Tibial artery (tissue), 4 donors: ENCODE measurements at regions not wholly inside any gene's neighbourhood (a gene's known extent, or its start where the extent isn't known, plus 50 kb on each side); places are given as distances from the start of the nearest gene placed in this dataset.

Source experiments
- DNase-seq, 2 donors: peaks; one replicate each; pipeline ENCODE4 v3.0.0-alpha.2; 2019
- H3K27ac ChIP-seq, 2 donors: fragments of 200-600 bp; sonication (generic) in 1 of 2; 1 replicate in 1 of 2; 2 replicates in 1 of 2; pipeline ENCODE4 v1.5.1; 2018 to 2019; ENCODE audit warnings: mild to moderate bottlenecking in 1 of 2
- H3K27me3 ChIP-seq, 2 donors: fragments of 200-600 bp; sonication (generic) in 1 of 2; one replicate each; pipeline versions ENCODE4 v1.5.1 to v1.6.0; 2016 to 2019
- H3K36me3 ChIP-seq, 3 donors: fragments of 200-600 bp; sonication (generic) in 2 of 3; one replicate each; pipeline ENCODE4 v1.5.1; 2016 to 2019; ENCODE audit warnings: mild to moderate bottlenecking in 2 of 3
- H3K4me1 ChIP-seq, 4 donors: fragments of 200-600 bp; sonication (generic) in 2 of 4; 1 replicate in 3 of 4; 2 replicates in 1 of 4; pipeline ENCODE4 v1.5.1; 2016 to 2019
- H3K4me3 ChIP-seq, 2 donors: fragments of 200-600 bp; sonication (generic) in 1 of 2; 1 replicate in 1 of 2; 2 replicates in 1 of 2; pipeline ENCODE4 v1.5.1; 2018 to 2019; ENCODE audit warnings: mild to moderate bottlenecking in 2 of 2
- H3K9me3 ChIP-seq, 3 donors: fragments of 200-600 bp; sonication (generic) in 1 of 3; one replicate each; pipeline ENCODE4 v1.5.1; 2016 to 2019
- CTCF ChIP-seq, 2 experiments: fragments of 200-600 bp in 1 of 2; fragments of 450-650 bp in 1 of 2; IDR thresholded peaks; one replicate each; pipeline ENCODE4 v1.5.1; 2017 to 2019; ENCODE audit warnings: antibody characterized with exemption in 2 of 2, mild to moderate bottlenecking in 1 of 2, moderate library complexity in 1 of 2
- intact Hi-C: fragments of 100-400 bp; cut with DNase I; formaldehyde crosslinking; loops from one replicate; pipeline ENCODE4 v1.15.0; 2023; ENCODE audit warnings: low total_unique reads

GRCh38 chr10:90481326-90481923, 376.4 kb downstream of the HTR7 start:
- no peak overlapping the region for H3K27ac ChIP-seq

GRCh38 chr10:90484518-90484917, 373.3 kb downstream of the HTR7 start:
- Histone ChIP-seq H3K4me3 (no peak overlapping the region), H3K27ac (no peak overlapping the region), H3K9me3 (no peaks in the 10 kb centered on the region), H3K36me3 (no peaks in the 10 kb centered on the region), H3K27me3 (no peaks in the 10 kb centered on the region), H3K4me1 (no peaks in the 10 kb centered on the region)
- intact Hi-C loops, result no loop called here
- no peak for TF ChIP-seq CTCF (IDR thresholded peaks at IDR 0.05)
- DNase-seq, result no peak

More at GRCh38 chr10:90481326-90481923, 376.4 kb downstream of the HTR7 start:
- DNase-seq, result no peak
- intact Hi-C loops, result no loop called here
- H3K4me3 ChIP-seq, result no peak overlapping the region
- H3K36me3 ChIP-seq, result no peaks in the 10 kb centered on the region
- no peaks in the 10 kb centered on the region for H3K27me3 ChIP-seq
- H3K9me3 ChIP-seq, result no peaks in the 10 kb centered on the region
- H3K4me1 ChIP-seq, result no peaks in the 10 kb centered on the region
- TF ChIP-seq CTCF (IDR thresholded peaks at IDR 0.05), result no peak

GRCh38 chr10:90494183-90494582, 363.7 kb downstream of the HTR7 start:
- no peak overlapping the region for H3K27ac ChIP-seq
- no peaks in the 10 kb centered on the region for H3K36me3 ChIP-seq
- no peaks in the 10 kb centered on the region for H3K27me3 ChIP-seq
- H3K9me3 ChIP-seq, result peaks cover 4 to 38% (median 25%) of the 10 kb centered on the region in 3 donors
- intact Hi-C loops, result no loop called here
- no peak for TF ChIP-seq CTCF (IDR thresholded peaks at IDR 0.05)
- no peaks in the 10 kb centered on the region for H3K4me1 ChIP-seq
- H3K4me3 ChIP-seq, result no peak overlapping the region
- DNase-seq, result no peak

- Histone ChIP-seq H3K27me3 (no peaks in the 10 kb centered on the region), H3K4me1 (no peaks in the 10 kb centered on the region), H3K27ac (no peak overlapping the region), H3K36me3 (no peaks in the 10 kb centered on the region), H3K4me3 (no peak overlapping the region), H3K9me3 (peaks cover 0 to 8% (median 0%) of the 10 kb centered on the region in 3 donors)
- no peak for TF ChIP-seq CTCF (IDR thresholded peaks at IDR 0.05)
- intact Hi-C loops, result no loop called here
- DNase-seq, result no peak
These were observed 353.7 kb downstream of the HTR7 start for GRCh38 chr10:90504172-90504571.

GRCh38 chr10:90526721-90527120, 331.1 kb downstream of the HTR7 start:
- H3K36me3 ChIP-seq, result no peaks in the 10 kb centered on the region
- no peaks in the 10 kb centered on the region for H3K4me1 ChIP-seq
- no peaks in the 10 kb centered on the region for H3K27me3 ChIP-seq
- no peak overlapping the region for H3K27ac ChIP-seq
- intact Hi-C loops, result no loop called here
- H3K9me3 ChIP-seq, result peaks cover 0 to 8% (median 0%) of the 10 kb centered on the region in 3 donors
- TF ChIP-seq CTCF (IDR thresholded peaks at IDR 0.05), result no peak
- DNase-seq, result no peak
- H3K4me3 ChIP-seq, result no peak overlapping the region

GRCh38 chr10:90530521-90530920, 327.3 kb downstream of the HTR7 start:
- intact Hi-C loops, result no loop called here

More at GRCh38 chr10:90530521-90530920, 327.3 kb downstream of the HTR7 start:
- Histone ChIP-seq H3K36me3 (no peaks in the 10 kb centered on the region), H3K27ac (no peak overlapping the region), H3K4me3 (no peak overlapping the region), H3K9me3 (peaks cover 0 to 8% (median 0%) of the 10 kb centered on the region in 3 donors), H3K4me1 (no peaks in the 10 kb centered on the region), H3K27me3 (no peaks in the 10 kb centered on the region)
- TF ChIP-seq CTCF (IDR thresholded peaks at IDR 0.05), result no peak
- no peak for DNase-seq
